ENCODE measurements at regions not wholly inside any gene's neighbourhood (a gene's known extent, or its start where the extent isn't known, plus 50 kb on each side); places are given as distances from the start of the nearest gene placed in this dataset.

GRCh38 chr12:25058012-25058411, 109.1 kb upstream of the BCAT1 start:
- no peak overlapping the region for H3K4me3 ChIP-seq (ENCODE audit: low read depth, low read length)
- no peak overlapping the region for H3K27ac ChIP-seq (ENCODE audit: low read depth, low read length)
- ChIA-PET CTCF (no interaction called here), POLR2A (no interaction called here)
- no peaks in the 10 kb centered on the region for H3K9me3 ChIP-seq (ENCODE audit: control insufficient read depth, insufficient read depth, low read length)
- no peak for TF ChIP-seq CTCF (IDR thresholded peaks at IDR 0.05; ENCODE audit: low read depth, low read length)
- no peaks in the 10 kb centered on the region for H3K27me3 ChIP-seq (ENCODE audit: control insufficient read depth, insufficient read depth, low read length)
- no peak for DNase-seq (ENCODE audit: low read depth, low spot score)

GRCh38 chr12:25056486-25057130, 107.7 kb upstream of the BCAT1 start:
- POLR2A ChIA-PET = no interaction called here
- Histone ChIP-seq H3K4me3 (ENCODE audit: low read depth, low read length) (no peak overlapping the region), H3K27ac (ENCODE audit: low read depth, low read length) (no peak overlapping the region), H3K27me3 (ENCODE audit: control insufficient read depth, insufficient read depth, low read length) (no peaks in the 10 kb centered on the region), H3K9me3 (ENCODE audit: control insufficient read depth, insufficient read depth, low read length) (no peaks in the 10 kb centered on the region)
- DNase-seq (ENCODE audit: low read depth, low spot score) = no peak
- no peak for TF ChIP-seq CTCF (IDR thresholded peaks at IDR 0.05; ENCODE audit: low read depth, low read length)
- CTCF ChIA-PET = interaction anchor here (0.5 to 1.3 kb wide), 2 partner anchors 66 to 331 kb away, joined by 3 to 7 read pairs; no protein-coding TSS in a partner anchor

- no peak overlapping the region for H3K27ac ChIP-seq (ENCODE audit: low read depth, low read length)
- DNase-seq (ENCODE audit: low read depth, low spot score) = no peak
- POLR2A ChIA-PET = no interaction called here
- no peak for TF ChIP-seq CTCF (IDR thresholded peaks at IDR 0.05; ENCODE audit: low read depth, low read length)
- no peak overlapping the region for H3K4me3 ChIP-seq (ENCODE audit: low read depth, low read length)
- CTCF ChIA-PET = interaction anchor here (1.3 kb wide), 1 partner anchor 65 kb away, joined by 7 read pairs; no protein-coding TSS in a partner anchor
- no peaks in the 10 kb centered on the region for H3K9me3 ChIP-seq (ENCODE audit: control insufficient read depth, insufficient read depth, low read length)
- no peaks in the 10 kb centered on the region for H3K27me3 ChIP-seq (ENCODE audit: control insufficient read depth, insufficient read depth, low read length)
These were observed 107.1 kb upstream of the BCAT1 start for GRCh38 chr12:25056011-25056410.

GRCh38 chr12:25054783-25055144, 105.9 kb upstream of the BCAT1 start:
- H3K4me3 ChIP-seq (ENCODE audit: low read depth, low read length) = no peak overlapping the region
- DNase-seq (ENCODE audit: low read depth, low spot score) = no peak
- CTCF ChIA-PET = no interaction called here
- H3K9me3 ChIP-seq (ENCODE audit: control insufficient read depth, insufficient read depth, low read length) = no peaks in the 10 kb centered on the region
- H3K27me3 ChIP-seq (ENCODE audit: control insufficient read depth, insufficient read depth, low read length) = no peaks in the 10 kb centered on the region
- TF ChIP-seq CTCF (IDR thresholded peaks at IDR 0.05; ENCODE audit: low read depth, low read length) = no peak
- POLR2A ChIA-PET = interaction anchor here (0.6 kb wide), 1 partner anchor 352 kb away, joined by 5 read pairs; no protein-coding TSS in a partner anchor
- no peak overlapping the region for H3K27ac ChIP-seq (ENCODE audit: low read depth, low read length)

GRCh38 chr12:25054076-25054782, 105.3 kb upstream of the BCAT1 start:
- H3K27me3 ChIP-seq (ENCODE audit: control insufficient read depth, insufficient read depth, low read length) = no peaks in the 10 kb centered on the region
- H3K27ac ChIP-seq (ENCODE audit: low read depth, low read length) = no peak overlapping the region
- DNase-seq (ENCODE audit: low read depth, low spot score) = no peak
- ChIA-PET POLR2A (no interaction called here), CTCF (no interaction called here)
- no peak overlapping the region for H3K4me3 ChIP-seq (ENCODE audit: low read depth, low read length)
- no peak for TF ChIP-seq CTCF (IDR thresholded peaks at IDR 0.05; ENCODE audit: low read depth, low read length)
- H3K9me3 ChIP-seq (ENCODE audit: control insufficient read depth, insufficient read depth, low read length) = no peaks in the 10 kb centered on the region

Measured in AG04450 (cell line).